ENCODE measurements at regions not wholly inside any gene's neighbourhood (a gene's known extent, or its start where the extent isn't known, plus 50 kb on each side); places are given as distances from the start of the nearest gene placed in this dataset.
A peak's percentile ranks its signal among the peaks of the same experiment; 100 is the strongest.

GRCh38 chr6:87995461-87995860 is 52.2 kb upstream of the SPACA1 start:
- no peak for TF ChIP-seq ZNF274 (IDR thresholded peaks at IDR 0.05; ENCODE audit: low read depth, low read length)
- no peak overlapping the region for H3K4me3 ChIP-seq (ENCODE audit: low read length)

DNA sequence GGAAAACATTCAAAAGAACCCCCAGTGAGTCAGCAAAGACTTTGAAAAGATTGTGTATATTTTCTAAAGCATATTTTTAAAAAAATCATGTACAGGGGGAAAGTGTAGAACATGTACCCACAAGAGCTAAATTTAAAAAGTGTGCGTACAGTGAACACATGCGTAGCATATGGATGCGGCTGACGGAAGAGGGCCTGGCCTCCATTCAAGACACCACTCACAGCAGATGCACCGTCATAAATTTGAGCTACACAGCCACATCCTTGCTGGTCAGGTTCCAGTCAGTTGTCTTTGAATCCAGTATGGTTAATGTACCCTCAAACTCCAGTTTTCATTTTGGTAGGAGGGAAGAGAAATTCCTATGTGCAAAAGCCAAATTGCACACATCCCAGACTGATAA is 54.3 kb upstream of the SPACA1 start:
- TF ChIP-seq ZNF274 (IDR thresholded peaks at IDR 0.05; ENCODE audit: low read depth, low read length), result no peak
- no peak overlapping the region for H3K4me3 ChIP-seq (ENCODE audit: low read length)

DNA sequence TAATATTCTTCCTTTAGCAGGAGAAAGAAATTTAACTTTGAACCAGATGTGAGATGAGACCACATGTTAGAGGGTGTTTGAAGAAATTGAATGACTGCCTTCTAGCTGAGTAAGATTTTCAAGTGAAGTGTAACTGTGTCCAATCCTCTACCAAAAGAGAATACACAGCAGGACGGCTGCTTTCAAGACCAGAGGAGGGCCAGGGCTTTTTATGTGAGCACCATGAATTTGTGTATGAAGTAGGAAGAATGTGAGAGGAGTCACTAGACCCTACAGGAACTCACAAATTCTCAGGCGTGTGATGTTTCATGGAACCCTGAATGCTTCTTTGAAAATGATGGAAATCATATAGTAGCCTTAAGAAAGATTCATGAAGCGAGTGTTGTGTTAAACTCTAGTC is 56.8 kb upstream of the SPACA1 start:
- TF ChIP-seq ZNF274 (IDR thresholded peaks at IDR 0.05; ENCODE audit: low read depth, low read length), result no peak
- no peak overlapping the region for H3K4me3 ChIP-seq (ENCODE audit: low read length)

- TF ChIP-seq ZNF274 (IDR thresholded peaks at IDR 0.05; ENCODE audit: low read depth, low read length), result no peak
- no peak overlapping the region for H3K4me3 ChIP-seq (ENCODE audit: low read length)
These were observed 65.5 kb upstream of the SPACA1 start for GRCh38 chr6:87982134-87982533.

DNA sequence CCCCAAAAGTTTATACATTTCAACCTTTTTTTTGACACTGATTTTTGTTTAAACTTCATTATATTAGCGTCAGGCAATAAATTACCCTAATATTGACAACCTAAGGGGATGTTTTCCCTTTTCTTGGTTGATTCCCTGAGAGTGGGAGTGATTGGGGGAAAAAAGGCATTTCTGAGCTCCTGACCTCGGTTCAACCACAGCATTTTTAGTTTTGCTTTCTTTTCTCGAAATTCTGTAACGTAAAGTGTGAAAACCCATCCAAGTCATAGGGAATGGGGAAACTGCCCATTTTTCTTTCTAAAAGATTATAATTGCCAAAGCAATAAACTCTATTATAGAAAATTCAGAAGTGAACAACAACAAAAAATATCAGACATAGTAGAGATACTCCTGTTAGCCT is 67.9 kb upstream of the SPACA1 start:
- H3K4me3 ChIP-seq (ENCODE audit: low read length), result no peak overlapping the region
- no peak for TF ChIP-seq ZNF274 (IDR thresholded peaks at IDR 0.05; ENCODE audit: low read depth, low read length)

DNA sequence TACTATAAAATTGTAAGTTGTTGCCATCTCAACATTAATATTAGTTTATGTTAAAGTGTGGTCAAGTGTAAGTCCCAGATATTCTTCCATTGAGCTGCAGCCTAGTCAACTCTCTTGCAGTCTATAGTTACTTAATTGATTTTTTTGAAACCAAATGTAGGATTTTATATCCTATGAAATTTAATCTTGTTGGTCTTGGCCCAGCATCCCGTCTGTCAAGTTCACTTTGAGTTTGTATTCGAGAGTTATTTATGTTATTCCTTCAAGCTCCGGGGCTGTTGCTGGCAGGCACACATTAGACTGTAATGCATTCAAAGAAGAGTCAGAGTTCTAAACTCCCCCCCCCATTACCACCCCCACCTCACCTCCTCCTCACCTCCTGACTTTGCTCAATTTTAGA is 71.0 kb upstream of the SPACA1 start:
- TF ChIP-seq ZNF274 (IDR thresholded peaks at IDR 0.05; ENCODE audit: low read depth, low read length), result no peak
- no peak overlapping the region for H3K4me3 ChIP-seq (ENCODE audit: low read length)

DNA sequence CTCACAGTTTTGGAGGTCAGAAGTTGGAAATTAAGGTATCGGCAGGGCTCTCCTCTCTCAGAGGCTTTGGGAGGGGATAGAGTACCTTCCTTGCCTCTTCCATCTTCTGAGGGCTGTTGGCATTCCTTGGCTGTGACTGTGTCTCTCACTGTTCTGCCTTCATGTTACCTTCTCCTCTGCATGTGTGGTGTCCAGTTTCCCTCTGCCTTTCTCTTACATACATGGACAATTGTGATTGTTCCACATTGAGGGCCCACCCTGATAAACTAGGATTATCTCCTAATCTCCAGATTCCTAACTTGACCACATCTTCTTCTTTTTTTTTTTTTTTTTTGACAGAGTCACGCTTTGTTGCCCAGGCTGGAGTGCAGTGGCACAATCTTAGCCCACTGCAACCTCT is 72.1 kb upstream of the SPACA1 start:
- TF ChIP-seq ZNF274 (IDR thresholded peaks at IDR 0.05; ENCODE audit: low read depth, low read length), result no peak
- no peak overlapping the region for H3K4me3 ChIP-seq (ENCODE audit: low read length)

DNA sequence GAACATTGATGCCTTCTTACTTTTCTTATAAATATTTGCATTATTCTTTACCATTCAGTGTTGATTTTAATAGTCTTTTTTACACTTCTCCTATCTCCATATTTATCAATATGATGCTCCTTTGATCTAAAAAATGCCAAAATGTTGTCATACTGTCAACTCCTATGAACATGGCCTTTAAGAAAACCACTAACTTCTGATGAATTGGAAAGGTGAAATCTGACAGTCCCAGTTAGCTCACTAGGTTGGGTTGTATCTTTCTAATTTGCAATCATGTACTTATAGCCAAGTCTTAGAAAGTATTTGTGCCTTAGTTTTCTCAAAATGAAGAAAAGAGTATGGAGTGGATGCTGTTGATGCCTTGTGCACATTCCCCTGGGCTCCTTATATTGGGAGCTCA is 75.4 kb upstream of the SPACA1 start:
- no peak for TF ChIP-seq ZNF274 (IDR thresholded peaks at IDR 0.05; ENCODE audit: low read depth, low read length)
- no peak overlapping the region for H3K4me3 ChIP-seq (ENCODE audit: low read length)

- TF ChIP-seq ZNF274 (IDR thresholded peaks at IDR 0.05; ENCODE audit: low read depth, low read length), result no peak
- H3K4me3 ChIP-seq (ENCODE audit: low read length), result no peak overlapping the region
These were observed 75.9 kb upstream of the SPACA1 start for GRCh38 chr6:87971605-87972262.

DNA sequence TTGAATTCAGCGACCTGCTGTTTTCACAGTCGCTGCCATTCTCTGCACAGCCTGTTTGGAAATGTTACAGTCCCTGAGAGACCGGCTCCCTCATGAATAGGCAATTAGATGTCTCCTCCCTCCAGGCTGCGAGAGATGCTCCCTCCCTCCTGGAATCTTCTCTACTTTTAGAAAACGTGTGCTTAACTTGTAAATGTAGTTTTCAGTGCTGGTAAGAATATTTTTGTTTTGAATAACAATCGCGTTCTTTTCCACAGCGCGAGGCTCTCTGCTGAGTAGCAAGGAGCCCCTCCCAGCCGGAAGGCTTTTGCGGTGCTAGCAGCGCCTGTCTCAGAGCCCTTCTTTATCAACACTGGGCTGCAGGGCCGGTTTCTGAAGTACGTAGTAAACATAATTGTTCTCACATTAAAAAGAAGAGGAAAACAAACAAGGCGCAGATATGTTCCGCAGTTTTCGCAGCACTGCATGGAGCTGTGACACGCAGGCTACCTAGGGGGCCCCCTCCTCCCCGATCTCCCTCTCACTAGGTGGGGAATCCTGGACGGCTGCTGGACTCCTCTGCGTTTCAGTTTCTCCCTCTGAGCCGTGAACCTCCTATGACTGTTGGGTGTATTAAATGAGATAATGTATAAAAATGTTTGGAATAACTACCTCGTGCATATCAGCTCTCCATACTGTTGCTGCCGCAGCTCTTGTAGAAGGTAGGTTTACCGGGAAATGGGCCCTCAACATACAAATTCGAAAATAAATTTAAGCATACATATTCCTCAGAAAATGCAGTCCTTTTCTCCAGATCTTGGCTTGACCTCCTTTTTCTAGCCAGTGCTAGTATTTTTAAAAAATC is 79.0 kb upstream of the SPACA1 start:
- no peak for TF ChIP-seq ZNF274 (IDR thresholded peaks at IDR 0.05; ENCODE audit: low read depth, low read length)
- H3K4me3 ChIP-seq (ENCODE audit: low read length), result peak overlapping the region; percentile 47

- TF ChIP-seq ZNF274 (IDR thresholded peaks at IDR 0.05; ENCODE audit: low read depth, low read length), result no peak
- no peak overlapping the region for H3K4me3 ChIP-seq (ENCODE audit: low read length)
These were observed 81.8 kb upstream of the SPACA1 start for GRCh38 chr6:87965806-87966205.

- TF ChIP-seq ZNF274 (IDR thresholded peaks at IDR 0.05; ENCODE audit: low read depth, low read length), result no peak
- no peak overlapping the region for H3K4me3 ChIP-seq (ENCODE audit: low read length)
These were observed 88.6 kb upstream of the SPACA1 start for GRCh38 chr6:87959083-87959482.

DNA sequence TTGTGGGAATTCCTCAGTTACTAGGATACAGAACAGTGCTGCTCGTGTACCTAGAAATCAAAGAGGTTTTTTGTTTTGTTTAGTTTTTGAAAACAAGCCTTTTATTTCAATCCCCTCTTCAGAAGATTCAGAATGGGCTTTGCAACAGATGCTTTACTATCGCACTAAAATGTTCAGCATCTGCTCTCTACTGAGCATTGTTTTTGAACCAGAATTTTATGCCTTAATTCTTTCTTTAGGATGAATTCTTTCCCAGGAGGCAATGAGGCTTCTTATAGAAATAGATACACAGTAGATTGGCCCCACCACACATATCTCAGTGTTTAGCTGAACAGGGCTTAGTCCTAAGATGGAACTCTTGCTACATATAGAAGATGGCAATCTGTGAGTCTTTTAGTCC is 95.9 kb upstream of the SPACA1 start:
- no peak overlapping the region for H3K4me3 ChIP-seq (ENCODE audit: low read length)
- TF ChIP-seq ZNF274 (IDR thresholded peaks at IDR 0.05; ENCODE audit: low read depth, low read length), result no peak

- H3K4me3 ChIP-seq (ENCODE audit: low read length), result no peak overlapping the region
- TF ChIP-seq ZNF274 (IDR thresholded peaks at IDR 0.05; ENCODE audit: low read depth, low read length), result no peak
These were observed 97.0 kb upstream of the SPACA1 start for GRCh38 chr6:87950614-87951013.

DNA sequence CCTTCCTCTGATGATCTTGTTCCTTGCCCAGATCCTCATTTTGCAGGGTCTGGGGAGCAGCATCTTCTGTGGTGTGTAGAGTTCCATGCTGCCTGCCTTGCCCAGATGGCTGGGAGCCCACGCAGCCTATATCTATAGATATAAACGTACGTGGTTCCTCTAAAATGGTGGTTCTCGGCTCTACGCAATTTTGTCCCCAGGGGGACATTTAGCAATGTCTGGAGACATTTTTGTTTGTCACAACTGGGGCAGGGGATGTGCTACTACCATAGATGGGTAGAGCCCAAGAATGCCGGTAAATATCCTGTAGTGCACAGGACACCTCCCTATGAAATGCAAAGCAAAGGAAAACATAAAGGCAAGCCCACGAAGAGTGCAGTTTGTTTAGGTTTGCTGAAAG is 98.4 kb upstream of the SPACA1 start:
- TF ChIP-seq ZNF274 (IDR thresholded peaks at IDR 0.05; ENCODE audit: low read depth, low read length), result no peak
- H3K4me3 ChIP-seq (ENCODE audit: low read length), result no peak overlapping the region

Data from GM08714 (cell line).